HepG2 (cell line): ENCODE measurements at regions not wholly inside any gene's neighbourhood (a gene's known extent, or its start where the extent isn't known, plus 50 kb on each side); places are given as distances from the start of the nearest gene placed in this dataset.

ENCODE experiments used
- ATAC-seq: fragments of 200-7000 bp; cut with Tn5 transposase; 3 replicates; pipeline ENCODE4 v1.9.1; 2020; ENCODE audit warnings: mild to moderate bottlenecking, moderate library complexity
- BruUV-seq: library from RNA; stranded (reverse); fragments of 400-500 nt; replicated peaks from 2 replicates; lab custom pipeline; 2021; lab: Mats Ljungman, UMichigan
- CTCF ChIA-PET: fragments of 300-600 bp; formaldehyde crosslinking; extraction: SDS; loops from one replicate; lab custom pipeline; 2021; ENCODE audit warnings: low total read pairs, inconsistent platforms, low intra/inter-chr PET ratio; lab: Yijun Ruan, JAX
- POLR2A ChIA-PET: fragments of 350-600 bp; sonication (Branson Sonifier 250); formaldehyde crosslinking; loops from one replicate; lab custom pipeline; 2020; ENCODE audit warnings: antibody characterized with exemption, inconsistent platforms; lab: Yijun Ruan, JAX
- DNase-seq: peaks from one replicate; pipeline ENCODE4 v3.0.0-alpha.2; 2015; ENCODE audit warnings: low spot score
- FAIRE-seq: peaks from 3 replicates; lab custom pipeline; 2011; peaks lifted over from hg19 to GRCh38; lab: Jason Lieb, UNC
- H2AFZ ChIP-seq: one replicate; pipeline ENCODE4 v1.6.1; 2011; ENCODE audit warnings: low read length, inconsistent platforms
- H3K27ac ChIP-seq: fragments of 300-600 bp; 3 replicates; pipeline ENCODE4 v1.8.0; 2011; ENCODE audit warnings: mixed run types, mild to moderate bottlenecking, mixed read lengths, low read length, inconsistent platforms; ENCODE audit not compliant: insufficient read depth; ENCODE audit errors: extremely low read length
- H3K27me3 ChIP-seq, 2 experiments: fragments of 200-600 bp in 1 of 2; 2 replicates in 1 of 2; 3 replicates in 1 of 2; pipeline versions ENCODE4 v1.6.0 to v1.8.0; 2011; ENCODE audit warnings: low read length in 2 of 2, mild to moderate bottlenecking in 2 of 2, moderate library complexity in 2 of 2, inconsistent platforms in 1 of 2; ENCODE audit not compliant: insufficient read depth in 2 of 2, control insufficient read depth in 1 of 2
- H3K36me3 ChIP-seq, 2 experiments: fragments of 200-600 bp in 1 of 2; replicated peaks in 1 of 2; 2 replicates in 1 of 2; 3 replicates in 1 of 2; pipeline versions ENCODE4 v1.5.1 to v1.8.0; 2011; ENCODE audit warnings: low read length in 2 of 2, inconsistent platforms in 1 of 2; ENCODE audit not compliant: insufficient read depth in 2 of 2, control insufficient read depth in 1 of 2
- H3K4me1 ChIP-seq: 2 replicates; pipeline ENCODE4 v1.5.1; 2012; ENCODE audit warnings: low read length, inconsistent platforms; ENCODE audit not compliant: insufficient read depth
- H3K4me2 ChIP-seq: 2 replicates; pipeline ENCODE4 v1.6.0; 2011; ENCODE audit warnings: low read depth, low read length, inconsistent platforms
- H3K4me3 ChIP-seq, 3 experiments: fragments of 200-600 bp in 1 of 3; sonication (generic), shearing (Covaris generic) in 1 of 3; replicated peaks in 1 of 3; 2 replicates each; pipeline ENCODE4 v1.5.1; 2011 to 2016; ENCODE audit warnings: low read length in 3 of 3, inconsistent platforms in 2 of 3, low read depth in 2 of 3, mild to moderate bottlenecking in 2 of 3, control low read depth in 1 of 3, mixed read lengths in 1 of 3; ENCODE audit not compliant: insufficient read depth in 1 of 3
- H3K79me2 ChIP-seq: one replicate; pipeline ENCODE4 v1.6.1; 2011; ENCODE audit warnings: low read length, inconsistent platforms; ENCODE audit not compliant: insufficient read depth
- H3K9ac ChIP-seq: 2 replicates; pipeline ENCODE4 v1.6.0; 2011; ENCODE audit warnings: mild to moderate bottlenecking, low read depth, low read length, inconsistent platforms; ENCODE audit not compliant: insufficient read depth
- H3K9me3 ChIP-seq: 2 replicates; pipeline ENCODE4 v1.5.1; 2012; ENCODE audit warnings: mild to moderate bottlenecking, low read length
- H4K20me1 ChIP-seq: 2 replicates; pipeline ENCODE4 v1.6.0; 2011; ENCODE audit warnings: inconsistent platforms, mild to moderate bottlenecking, low read length, moderate library complexity; ENCODE audit not compliant: insufficient read depth
- AFF4 ChIP-seq: sonication (generic); formaldehyde crosslinking; IDR thresholded peaks from 2 replicates; pipeline ENCODE4 v1.4.0; 2020; ENCODE audit warnings: missing genetic modification reagents
- EHMT2 ChIP-seq: fragments of 200-600 bp; sonication (generic); IDR thresholded peaks from 2 replicates; pipeline ENCODE4 v1.7.0; 2017; ENCODE audit warnings: antibody characterized with exemption, low read depth, low read length, borderline replicate concordance
- ESRRA ChIP-seq: sonication (generic); formaldehyde crosslinking; IDR thresholded peaks from 2 replicates; pipeline ENCODE4 v1.5.1; 2020; ENCODE audit warnings: mild to moderate bottlenecking, low read depth, missing genetic modification reagents
- GATAD1 ChIP-seq: IDR thresholded peaks from 2 replicates; pipeline ENCODE4 v1.6.1; 2016; ENCODE audit warnings: missing genetic modification reagents, missing compliant biosample characterization
- RAD51 ChIP-seq: fragments of 450-650 bp; IDR thresholded peaks from 2 replicates; pipeline ENCODE4 v1.6.1; 2016; ENCODE audit warnings: borderline replicate concordance
- SP4 ChIP-seq: sonication (generic); formaldehyde crosslinking; IDR thresholded peaks from 2 replicates; pipeline ENCODE4 v1.8.1; 2023; ENCODE audit warnings: mild to moderate bottlenecking, missing genetic modification reagents
- TFE3 ChIP-seq: IDR thresholded peaks from 2 replicates; pipeline ENCODE4 v1.6.1; 2016
- ZFP36L1 ChIP-seq: sonication (generic); formaldehyde crosslinking; IDR thresholded peaks from 2 replicates; pipeline ENCODE4 v1.8.0; 2022; ENCODE audit warnings: mild to moderate bottlenecking, missing genetic modification reagents, moderate library complexity
- ZKSCAN5 ChIP-seq: sonication (generic); formaldehyde crosslinking; IDR thresholded peaks from 2 replicates; pipeline ENCODE4 v1.5.1; 2020; ENCODE audit warnings: mild to moderate bottlenecking, missing genetic modification reagents
- ZNF703 ChIP-seq: sonication (generic); formaldehyde crosslinking; IDR thresholded peaks from 2 replicates; pipeline ENCODE4 v1.5.1; 2020; ENCODE audit warnings: missing genetic modification reagents, mild to moderate bottlenecking, moderate library complexity, borderline replicate concordance
- ZNF713 ChIP-seq: sonication (generic); formaldehyde crosslinking; IDR thresholded peaks from 2 replicates; pipeline ENCODE4 v1.4.0; 2020; ENCODE audit warnings: mild to moderate bottlenecking, missing genetic modification reagents
- WGBS: methylation state at CpG from one replicate; pipeline ENCODE4 v1.1.6; 2017; ENCODE audit warnings: low lambda C conversion rate; 5-methylcytosine and 5-hydroxymethylcytosine counted together
- in situ Hi-C: cut with HindIII; loops from 2 replicates; pipeline ENCODE4 v1.10.0; 2017; ENCODE audit warnings: low pct_unique_long_range_greater_than_20kb; ENCODE audit not compliant: extremely low pct_ligation_motif_present
- intact Hi-C: fragments of 100-400 bp; cut with micrococcal nuclease; formaldehyde crosslinking; loops from one replicate; pipeline ENCODE4 v1.10.0; 2022; ENCODE audit not compliant: unreplicated experiment
- TF ChIP-seq, protein P1 (sequence below): sonication (generic); formaldehyde crosslinking; IDR thresholded peaks from 2 replicates; pipeline ENCODE4 v1.4.0; 2020; ENCODE audit warnings: mild to moderate bottlenecking, missing genetic modification reagents
- TF ChIP-seq, protein P2 (sequence below): sonication (generic); formaldehyde crosslinking; IDR thresholded peaks from 2 replicates; pipeline ENCODE4 v1.5.0; 2020; ENCODE audit warnings: mild to moderate bottlenecking, low read depth, missing genetic modification reagents, borderline replicate concordance
- TF ChIP-seq, protein P3 (sequence below): sonication (generic); formaldehyde crosslinking; IDR thresholded peaks from 2 replicates; pipeline ENCODE4 v1.9.0; 2021; ENCODE audit warnings: missing genetic modification reagents, mild to moderate bottlenecking, borderline replicate concordance

- no peaks in the 10 kb centered on the region for H3K27me3 ChIP-seq
- TF ChIP-seq SP4 (CRISPR knock-in tag) (no peak), ZNF713 (CRISPR knock-in tag) (no peak), ZNF703 (no peak), ZFP36L1 (CRISPR knock-in tag) (no peak), EHMT2 (no peak), ZKSCAN5 (CRISPR knock-in tag) (no peak), RAD51 (no peak), TFE3 (CRISPR knock-in tag) (no peak), ESRRA (no peak), GATAD1 (CRISPR knock-in tag) (no peak), AFF4 (CRISPR knock-in tag) (no peak)
- TF ChIP-seq, protein P1, sequence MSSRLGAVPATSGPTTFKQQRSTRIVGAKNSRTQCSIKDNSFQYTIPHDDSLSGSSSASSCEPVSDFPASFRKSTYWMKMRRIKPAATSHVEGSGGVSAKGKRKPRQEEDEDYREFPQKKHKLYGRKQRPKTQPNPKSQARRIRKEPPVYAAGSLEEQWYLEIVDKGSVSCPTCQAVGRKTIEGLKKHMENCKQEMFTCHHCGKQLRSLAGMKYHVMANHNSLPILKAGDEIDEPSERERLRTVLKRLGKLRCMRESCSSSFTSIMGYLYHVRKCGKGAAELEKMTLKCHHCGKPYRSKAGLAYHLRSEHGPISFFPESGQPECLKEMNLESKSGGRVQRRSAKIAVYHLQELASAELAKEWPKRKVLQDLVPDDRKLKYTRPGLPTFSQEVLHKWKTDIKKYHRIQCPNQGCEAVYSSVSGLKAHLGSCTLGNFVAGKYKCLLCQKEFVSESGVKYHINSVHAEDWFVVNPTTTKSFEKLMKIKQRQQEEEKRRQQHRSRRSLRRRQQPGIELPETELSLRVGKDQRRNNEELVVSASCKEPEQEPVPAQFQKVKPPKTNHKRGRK (CRISPR knock-in tag) = no peak
- TF ChIP-seq, protein P2, sequence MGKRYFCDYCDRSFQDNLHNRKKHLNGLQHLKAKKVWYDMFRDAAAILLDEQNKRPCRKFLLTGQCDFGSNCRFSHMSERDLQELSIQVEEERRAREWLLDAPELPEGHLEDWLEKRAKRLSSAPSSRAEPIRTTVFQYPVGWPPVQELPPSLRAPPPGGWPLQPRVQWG (CRISPR knock-in tag) = no peak
- TF ChIP-seq, protein P3, sequence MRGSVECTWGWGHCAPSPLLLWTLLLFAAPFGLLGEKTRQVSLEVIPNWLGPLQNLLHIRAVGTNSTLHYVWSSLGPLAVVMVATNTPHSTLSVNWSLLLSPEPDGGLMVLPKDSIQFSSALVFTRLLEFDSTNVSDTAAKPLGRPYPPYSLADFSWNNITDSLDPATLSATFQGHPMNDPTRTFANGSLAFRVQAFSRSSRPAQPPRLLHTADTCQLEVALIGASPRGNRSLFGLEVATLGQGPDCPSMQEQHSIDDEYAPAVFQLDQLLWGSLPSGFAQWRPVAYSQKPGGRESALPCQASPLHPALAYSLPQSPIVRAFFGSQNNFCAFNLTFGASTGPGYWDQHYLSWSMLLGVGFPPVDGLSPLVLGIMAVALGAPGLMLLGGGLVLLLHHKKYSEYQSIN = no peak
- TF ChIP-seq, all 625 proteins: peak for 0
- Histone ChIP-seq H3K9me3 (no peaks in the 10 kb centered on the region; the same call in 1 of the 2 replicates), H3K79me2 (no peaks in the 10 kb centered on the region), H3K9ac (no peak overlapping the region), H2AFZ (no peak overlapping the region), H3K4me2 (no peak overlapping the region), H3K4me3 (no peak overlapping the region), H3K27ac (no peak overlapping the region), H3K36me3 (no peaks in the 10 kb centered on the region), H3K4me1 (no peaks in the 10 kb centered on the region), H4K20me1 (no peaks in the 10 kb centered on the region)
- in situ Hi-C loops (no loop called here), intact Hi-C loops (no loop called here)
- no peak for DNase-seq
- POLR2A ChIA-PET = no interaction called here
- WGBS = 15% methylated on average over 4 of the region's 4 CpGs
- no peak for FAIRE-seq
- ATAC-seq = no peak
- BruUV-seq = no TSS peak
- CTCF ChIA-PET = no interaction called here
Observed at GRCh38 chr5:138676556-138677193, 76.5 kb upstream of the CTNNA1 start.
